ENCODE measurements at regions not wholly inside any gene's neighbourhood (a gene's known extent, or its start where the extent isn't known, plus 50 kb on each side); places are given as distances from the start of the nearest gene placed in this dataset.

- TF ChIP-seq TARDBP (IDR thresholded peaks at IDR 0.05) (no peak), LEF1 (IDR thresholded peaks at IDR 0.05; ENCODE audit: borderline replicate concordance) (no peak), FOXA1 (IDR thresholded peaks at IDR 0.05) (no peak), SUZ12 (IDR thresholded peaks at IDR 0.05) (no peak), NFRKB (IDR thresholded peaks at IDR 0.05) (no peak), FOXK2 (IDR thresholded peaks at IDR 0.05) (no peak), HDGF (IDR thresholded peaks at IDR 0.05; ENCODE audit: borderline replicate concordance) (no peak)
These were observed 239.6 kb downstream of the TDRD15 start for GRCh38 chr2:21363364-21363763.
